B cell (primary cell): ENCODE measurements at regions not wholly inside any gene's neighbourhood (a gene's known extent, or its start where the extent isn't known, plus 50 kb on each side); places are given as distances from the start of the nearest gene placed in this dataset.

Source experiments
- ATAC-seq: fragments of 200-7000 bp; cut with Tn5 transposase; one replicate; pipeline ENCODE4 v1.10.0; 2021; ENCODE audit warnings: low read depth, mild to moderate bottlenecking, moderate number of reproducible peaks, moderate library complexity
- CTCF ChIA-PET: fragments of 350-600 bp; sonication (Branson Sonifier 250); formaldehyde crosslinking; loops from one replicate; lab custom pipeline; 2021; ENCODE audit warnings: antibody characterized with exemption, inconsistent platforms; lab: Charles Lee
- POLR2A ChIA-PET: fragments of 350-600 bp; sonication (Branson Sonifier 250); formaldehyde crosslinking; loops from one replicate; lab custom pipeline; 2021; ENCODE audit warnings: antibody characterized with exemption; lab: Charles Lee
- DNase-seq: peaks from one replicate; pipeline ENCODE4 v3.0.0; 2013
- H2AFZ ChIP-seq: 2 replicates; pipeline ENCODE4 v1.6.1; 2012; ENCODE audit warnings: mild to moderate bottlenecking, low read depth, low read length; ENCODE audit not compliant: insufficient read depth, poor library complexity, severe bottlenecking
- H3K27ac ChIP-seq, 2 donors: 1 replicate in 1 of 2; 2 replicates in 1 of 2; pipeline ENCODE4 v1.5.1; 2012 to 2013; ENCODE audit warnings: low read length in 2 of 2, mild to moderate bottlenecking in 2 of 2, moderate library complexity in 1 of 2
- H3K27me3 ChIP-seq, 4 experiments: fragments of 200-600 bp in 1 of 4; sonication (generic) in 1 of 4; replicated peaks in 1 of 4; 1 replicate in 2 of 4; 2 replicates in 2 of 4; pipeline versions ENCODE4 v1.6.1 to v1.7.0; 2013 to 2016; ENCODE audit warnings: low read length in 3 of 4, mild to moderate bottlenecking in 2 of 4, mixed read lengths in 1 of 4, moderate library complexity in 1 of 4; ENCODE audit not compliant: insufficient read depth in 4 of 4, control insufficient read depth in 3 of 4; ENCODE audit errors: control extremely low read depth in 1 of 4
- H3K36me3 ChIP-seq, 2 experiments: replicated peaks in 1 of 2; 1 replicate in 1 of 2; 2 replicates in 1 of 2; pipeline versions ENCODE4 v1.6.1 to v1.7.1; 2013; ENCODE audit warnings: low read length in 1 of 2; ENCODE audit not compliant: insufficient read depth in 2 of 2, control insufficient read depth in 1 of 2; ENCODE audit errors: control extremely low read depth in 1 of 2, extremely low read depth in 1 of 2
- H3K4me1 ChIP-seq, 2 donors: fragments of 200-600 bp in 1 of 2; sonication (generic) in 1 of 2; 1 replicate in 1 of 2; 2 replicates in 1 of 2; pipeline versions ENCODE4 v1.5.1 to v1.6.1; 2013 to 2017; ENCODE audit warnings: low read length in 2 of 2; ENCODE audit not compliant: control insufficient read depth in 2 of 2, insufficient read depth in 2 of 2
- H3K4me2 ChIP-seq: replicated peaks from 2 replicates; pipeline ENCODE3; 2012; ENCODE audit warnings: mild to moderate bottlenecking, low read depth, low read length; ENCODE audit not compliant: poor library complexity, severe bottlenecking
- H3K4me3 ChIP-seq, 5 experiments: fragments of 200-600 bp in 1 of 5; sonication (generic) in 1 of 5; 1 replicate in 3 of 5; 2 replicates in 2 of 5; pipeline versions ENCODE4 v1.5.1 to v1.7.0; 2011 to 2016; ENCODE audit warnings: low read length in 4 of 5, mild to moderate bottlenecking in 4 of 5, low read depth in 2 of 5, control low read depth in 1 of 5, moderate library complexity in 1 of 5; ENCODE audit not compliant: insufficient read depth in 1 of 5; ENCODE audit errors: control extremely low read depth in 1 of 5, extremely low read depth in 1 of 5
- H3K79me2 ChIP-seq: fragments of 200-600 bp; sonication (generic); one replicate; pipeline ENCODE4 v1.6.0; 2016; ENCODE audit warnings: low read length; ENCODE audit not compliant: control insufficient read depth, insufficient read depth
- H3K9ac ChIP-seq: fragments of 200-600 bp; sonication (generic); 2 replicates; pipeline ENCODE4 v1.6.1; 2017; ENCODE audit warnings: mild to moderate bottlenecking, low read length, moderate library complexity
- H3K9me3 ChIP-seq, 3 donors: one replicate each; pipeline versions ENCODE4 v1.6.1 to v1.7.1; 2013; ENCODE audit warnings: low read length in 2 of 3; ENCODE audit not compliant: control insufficient read depth in 2 of 3, insufficient read depth in 1 of 3; ENCODE audit errors: control extremely low read depth in 1 of 3
- H4K20me1 ChIP-seq: 2 replicates; pipeline ENCODE4 v1.6.0; 2012; ENCODE audit warnings: mild to moderate bottlenecking, low read length; ENCODE audit not compliant: insufficient read depth, control insufficient read depth, poor library complexity, severe bottlenecking
- H3K27ac Mint-ChIP-seq: one replicate; pipeline ENCODE4 v1.8.0; 2021; ENCODE audit warnings: mixed read lengths
- H3K27me3 Mint-ChIP-seq: one replicate; pipeline ENCODE4 v1.8.0; 2021; ENCODE audit warnings: mixed read lengths
- H3K4me1 Mint-ChIP-seq: one replicate; pipeline ENCODE4 v1.8.0; 2021; ENCODE audit warnings: mixed read lengths
- H3K4me3 Mint-ChIP-seq: one replicate; pipeline ENCODE4 v1.8.0; 2021; ENCODE audit warnings: mixed read lengths
- H3K9me3 Mint-ChIP-seq: one replicate; pipeline ENCODE4 v1.8.0; 2022; ENCODE audit warnings: mixed read lengths; ENCODE audit not compliant: insufficient read depth
- EZH2 ChIP-seq: IDR thresholded peaks from 2 replicates; pipeline ENCODE4 v1.6.1; 2012; ENCODE audit warnings: borderline replicate concordance, low read depth, mild to moderate bottlenecking, moderate library complexity, low read length; ENCODE audit not compliant: insufficient read depth, poor library complexity, severe bottlenecking
- WGBS: methylation state at CpG from one replicate; pipeline ENCODE4 v1.1.5; 2013; ENCODE audit warnings: missing lambda C conversion rate; ENCODE audit not compliant: insufficient coverage; 5-methylcytosine and 5-hydroxymethylcytosine counted together
- intact Hi-C: fragments of 100-400 bp; cut with micrococcal nuclease; formaldehyde crosslinking; loops from one replicate; pipeline ENCODE4 v1.10.0; 2022
- TF ChIP-seq, protein P1 (sequence below): fragments of 200-600 bp; IDR thresholded peaks from one replicate; pipeline ENCODE4 v1.8.0; 2022; ENCODE audit warnings: antibody characterized with exemption, mild to moderate bottlenecking

DNA sequence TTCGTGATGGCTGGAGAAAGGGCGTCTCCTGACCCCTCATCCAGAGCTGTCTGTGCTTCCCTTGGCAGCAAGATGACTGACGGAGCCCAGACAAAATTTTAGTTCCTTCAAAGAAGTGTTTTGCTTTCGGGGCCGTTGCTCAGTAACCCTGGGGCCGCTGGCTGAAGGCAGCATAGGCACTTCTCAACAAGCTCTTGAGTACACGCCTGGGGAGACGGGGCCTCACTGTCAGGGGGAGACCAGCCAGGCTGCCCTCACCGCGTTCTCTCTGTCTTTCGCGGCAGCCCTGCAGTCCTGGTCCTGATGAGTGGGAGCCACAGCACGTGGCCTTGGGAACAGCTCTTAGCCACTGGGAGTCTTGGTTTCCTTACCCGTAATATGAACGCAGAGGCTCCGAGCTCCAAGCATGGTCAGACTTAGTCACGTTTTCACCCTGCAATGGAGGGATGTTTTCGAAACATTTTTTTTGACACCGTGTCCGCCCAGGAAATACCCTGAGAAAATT, 86.0 kb downstream of the IRF8 start:
- TF ChIP-seq, protein P1, sequence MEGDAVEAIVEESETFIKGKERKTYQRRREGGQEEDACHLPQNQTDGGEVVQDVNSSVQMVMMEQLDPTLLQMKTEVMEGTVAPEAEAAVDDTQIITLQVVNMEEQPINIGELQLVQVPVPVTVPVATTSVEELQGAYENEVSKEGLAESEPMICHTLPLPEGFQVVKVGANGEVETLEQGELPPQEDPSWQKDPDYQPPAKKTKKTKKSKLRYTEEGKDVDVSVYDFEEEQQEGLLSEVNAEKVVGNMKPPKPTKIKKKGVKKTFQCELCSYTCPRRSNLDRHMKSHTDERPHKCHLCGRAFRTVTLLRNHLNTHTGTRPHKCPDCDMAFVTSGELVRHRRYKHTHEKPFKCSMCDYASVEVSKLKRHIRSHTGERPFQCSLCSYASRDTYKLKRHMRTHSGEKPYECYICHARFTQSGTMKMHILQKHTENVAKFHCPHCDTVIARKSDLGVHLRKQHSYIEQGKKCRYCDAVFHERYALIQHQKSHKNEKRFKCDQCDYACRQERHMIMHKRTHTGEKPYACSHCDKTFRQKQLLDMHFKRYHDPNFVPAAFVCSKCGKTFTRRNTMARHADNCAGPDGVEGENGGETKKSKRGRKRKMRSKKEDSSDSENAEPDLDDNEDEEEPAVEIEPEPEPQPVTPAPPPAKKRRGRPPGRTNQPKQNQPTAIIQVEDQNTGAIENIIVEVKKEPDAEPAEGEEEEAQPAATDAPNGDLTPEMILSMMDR, result no peak
- TF ChIP-seq EZH2, result no peak
- Mint-ChIP-seq H3K27me3 (no peaks in the 10 kb centered on the region), H3K9me3 (no peaks in the 10 kb centered on the region), H3K4me1 (peaks cover 87% of the 10 kb centered on the region), H3K27ac (peak overlapping the region; percentile 83), H3K4me3 (peak overlapping the region; percentile 73)
- DNase-seq (peak; percentile 66), ATAC-seq (peak; percentile 26)
- CTCF ChIA-PET, result interaction anchor here (0.8 to 23.4 kb wide), 7 partner anchors 17 to 165 kb away, joined by 3 to 433 read pairs (median 3); no protein-coding TSS in a partner anchor
- peaks cover 80 to 83% of the 10 kb centered on the region in 2 donors for H3K4me1 ChIP-seq
- intact Hi-C loops, result loop anchor here (1.0 to 5.0 kb wide), 3 partner anchors 38 to 228 kb away; no protein-coding TSS in a partner anchor
- no peak overlapping the region for H3K9ac ChIP-seq
- H3K4me3 ChIP-seq, result peak overlapping the region in 1 of 5 experiments; percentile 21
- no peaks in the 10 kb centered on the region for H3K36me3 ChIP-seq
- no peaks in the 10 kb centered on the region for H4K20me1 ChIP-seq
- 49% methylated on average over 20 of the region's 20 CpGs for WGBS
- no peak overlapping the region for H3K27ac ChIP-seq
- H2AFZ ChIP-seq, result peak overlapping the region; percentile 39
- H3K79me2 ChIP-seq, result peaks cover 11% of the 10 kb centered on the region
- no peaks in the 10 kb centered on the region for H3K27me3 ChIP-seq
- H3K4me2 ChIP-seq, result peak overlapping the region; percentile 76
- no peaks in the 10 kb centered on the region for H3K9me3 ChIP-seq
- POLR2A ChIA-PET, result interaction anchor here (0.7 to 1.1 kb wide), 3 partner anchors 35 to 72 kb away, joined by 3 to 5 read pairs (median 3); no protein-coding TSS in a partner anchor
